Suprapubic skin (tissue), 3 donors: ENCODE measurements at regions not wholly inside any gene's neighbourhood (a gene's known extent, or its start where the extent isn't known, plus 50 kb on each side); places are given as distances from the start of the nearest gene placed in this dataset.

Experiments used
- CTCF ChIP-seq, 2 donors: fragments of 200-600 bp in 1 of 2; fragments of 450-650 bp in 1 of 2; sonication (generic) in 1 of 2; IDR thresholded peaks; one replicate each; pipeline ENCODE4 v1.5.1; 2016 to 2019; ENCODE audit warnings: antibody characterized with exemption in 2 of 2, mild to moderate bottlenecking in 1 of 2, moderate library complexity in 1 of 2
- EP300 ChIP-seq: sonication (generic); formaldehyde crosslinking; IDR thresholded peaks from one replicate; pipeline ENCODE4 v1.6.1; 2017; ENCODE audit warnings: antibody characterized with exemption
- POLR2A ChIP-seq, 2 donors: fragments of 450-650 bp; IDR thresholded peaks; one replicate each; pipeline ENCODE4 v1.6.1; 2017; ENCODE audit warnings: antibody characterized with exemption in 2 of 2, mild to moderate bottlenecking in 2 of 2, moderate library complexity in 2 of 2

GRCh38 chr3:107990926-107991325 lies 99.9 kb downstream of the CD47 start:
- TF ChIP-seq EP300 (no peak), CTCF (IDR thresholded peaks at IDR 0.05) (no peak), POLR2A (IDR thresholded peaks at IDR 0.05) (no peak)
